ENCODE measurements at regions not wholly inside any gene's neighbourhood (a gene's known extent, or its start where the extent isn't known, plus 50 kb on each side); places are given as distances from the start of the nearest gene placed in this dataset.

GRCh38 chr3:106117490-106117858, 248.7 kb upstream of the CBLB start:
- no peak for DNase-seq (ENCODE audit: low read depth)
- TF ChIP-seq, protein P1, sequence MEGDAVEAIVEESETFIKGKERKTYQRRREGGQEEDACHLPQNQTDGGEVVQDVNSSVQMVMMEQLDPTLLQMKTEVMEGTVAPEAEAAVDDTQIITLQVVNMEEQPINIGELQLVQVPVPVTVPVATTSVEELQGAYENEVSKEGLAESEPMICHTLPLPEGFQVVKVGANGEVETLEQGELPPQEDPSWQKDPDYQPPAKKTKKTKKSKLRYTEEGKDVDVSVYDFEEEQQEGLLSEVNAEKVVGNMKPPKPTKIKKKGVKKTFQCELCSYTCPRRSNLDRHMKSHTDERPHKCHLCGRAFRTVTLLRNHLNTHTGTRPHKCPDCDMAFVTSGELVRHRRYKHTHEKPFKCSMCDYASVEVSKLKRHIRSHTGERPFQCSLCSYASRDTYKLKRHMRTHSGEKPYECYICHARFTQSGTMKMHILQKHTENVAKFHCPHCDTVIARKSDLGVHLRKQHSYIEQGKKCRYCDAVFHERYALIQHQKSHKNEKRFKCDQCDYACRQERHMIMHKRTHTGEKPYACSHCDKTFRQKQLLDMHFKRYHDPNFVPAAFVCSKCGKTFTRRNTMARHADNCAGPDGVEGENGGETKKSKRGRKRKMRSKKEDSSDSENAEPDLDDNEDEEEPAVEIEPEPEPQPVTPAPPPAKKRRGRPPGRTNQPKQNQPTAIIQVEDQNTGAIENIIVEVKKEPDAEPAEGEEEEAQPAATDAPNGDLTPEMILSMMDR (IDR thresholded peaks at IDR 0.05; ENCODE audit: low read depth, low read length, missing control alignments), result no peak
- no peak overlapping the region for H3K4me3 ChIP-seq (ENCODE audit: low read depth, low read length)
- in situ Hi-C loops (cut with HindIII; ENCODE audit: low sequenced_read_pairs), result no loop called here

GRCh38 chr3:106119614-106120082, 250.8 kb upstream of the CBLB start:
- TF ChIP-seq, protein P1 (IDR thresholded peaks at IDR 0.05; ENCODE audit: low read depth, low read length, missing control alignments), result no peak
- no peak overlapping the region for H3K4me3 ChIP-seq (ENCODE audit: low read depth, low read length)
- in situ Hi-C loops (cut with HindIII; ENCODE audit: low sequenced_read_pairs), result no loop called here
- DNase-seq (ENCODE audit: low read depth), result no peak

GRCh38 chr3:106120356-106120755, 251.5 kb upstream of the CBLB start:
- TF ChIP-seq, protein P1 (IDR thresholded peaks at IDR 0.05; ENCODE audit: low read depth, low read length, missing control alignments), result no peak
- in situ Hi-C loops (cut with HindIII; ENCODE audit: low sequenced_read_pairs), result no loop called here
- no peak for DNase-seq (ENCODE audit: low read depth)
- H3K4me3 ChIP-seq (ENCODE audit: low read depth, low read length), result no peak overlapping the region

GRCh38 chr3:106121491-106122289, 252.9 kb upstream of the CBLB start:
- in situ Hi-C loops (cut with HindIII; ENCODE audit: low sequenced_read_pairs), result no loop called here
- TF ChIP-seq, protein P1 (IDR thresholded peaks at IDR 0.05; ENCODE audit: low read depth, low read length, missing control alignments), result no peak
- no peak overlapping the region for H3K4me3 ChIP-seq (ENCODE audit: low read depth, low read length)
- DNase-seq (ENCODE audit: low read depth), result no peak

DNA sequence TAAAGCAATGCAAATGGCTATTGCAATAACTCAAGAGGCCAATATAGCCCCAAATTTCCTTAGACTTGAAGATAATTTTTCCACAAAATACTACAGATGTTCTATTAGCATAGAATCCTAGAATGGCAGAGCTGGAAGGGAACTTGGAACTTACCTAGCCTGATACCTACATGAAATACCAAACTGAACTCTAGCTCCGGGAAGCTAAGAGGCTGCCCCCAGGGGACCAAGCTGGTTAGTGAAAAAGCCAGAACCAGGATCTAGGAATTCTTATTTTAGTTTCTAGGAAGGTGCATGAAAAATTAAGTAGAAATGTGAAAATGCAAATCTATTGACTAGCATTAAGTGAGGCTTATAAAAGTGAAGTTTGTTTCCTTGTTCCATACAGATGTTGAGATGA, 256.0 kb upstream of the CBLB start:
- TF ChIP-seq, protein P1 (IDR thresholded peaks at IDR 0.05; ENCODE audit: low read depth, low read length, missing control alignments), result no peak
- no peak for DNase-seq (ENCODE audit: low read depth)
- in situ Hi-C loops (cut with HindIII; ENCODE audit: low sequenced_read_pairs), result no loop called here
- H3K4me3 ChIP-seq (ENCODE audit: low read depth, low read length), result no peak overlapping the region

- TF ChIP-seq, protein P1 (IDR thresholded peaks at IDR 0.05; ENCODE audit: low read depth, low read length, missing control alignments), result no peak
- no peak for DNase-seq (ENCODE audit: low read depth)
- no peak overlapping the region for H3K4me3 ChIP-seq (ENCODE audit: low read depth, low read length)
- in situ Hi-C loops (cut with HindIII; ENCODE audit: low sequenced_read_pairs), result no loop called here
Observed at GRCh38 chr3:106125321-106125720, 256.5 kb upstream of the CBLB start.

Measured in astrocyte of the cerebellum (primary cell).